Lower leg skin (tissue), 4 donors: ENCODE measurements at regions not wholly inside any gene's neighbourhood (a gene's known extent, or its start where the extent isn't known, plus 50 kb on each side); places are given as distances from the start of the nearest gene placed in this dataset.

Experiments
- DNase-seq, 2 donors: peaks; one replicate each; pipeline ENCODE4 v3.0.0-alpha.2; 2019; ENCODE audit warnings: low spot score in 2 of 2
- H3K4me3 ChIP-seq: fragments of 200-600 bp; sonication (generic); 2 replicates; pipeline ENCODE4 v1.5.1; 2017; ENCODE audit warnings: mild to moderate bottlenecking, low read depth; ENCODE audit not compliant: poor library complexity, severe bottlenecking
- CTCF ChIP-seq, 3 donors: fragments of 450-650 bp; IDR thresholded peaks; one replicate each; pipeline ENCODE4 v1.5.1; 2016; ENCODE audit warnings: antibody characterized with exemption in 3 of 3, mild to moderate bottlenecking in 3 of 3, moderate library complexity in 2 of 3
- POLR2A ChIP-seq, 2 donors: fragments of 450-650 bp; IDR thresholded peaks; one replicate each; pipeline ENCODE4 v1.6.1; 2016 to 2017; ENCODE audit warnings: antibody characterized with exemption in 2 of 2, mild to moderate bottlenecking in 1 of 2, moderate library complexity in 1 of 2
- WGBS, 2 donors: methylation state at CpG; one replicate each; pipeline ENCODE4 v1.1.5; 2018; 5-methylcytosine and 5-hydroxymethylcytosine counted together
- intact Hi-C: fragments of 100-400 bp; cut with DNase I; formaldehyde crosslinking; loops from one replicate; pipeline ENCODE4 v1.15.0; 2023; ENCODE audit warnings: low total_unique reads

- WGBS, 2 donors, result 82 to 96% methylated on average over 2 of the region's 2 CpGs
- TF ChIP-seq POLR2A (IDR thresholded peaks at IDR 0.05) (no peak), CTCF (IDR thresholded peaks at IDR 0.05) (no peak)
- no peak overlapping the region for H3K4me3 ChIP-seq
- DNase-seq, result no peak
- intact Hi-C loops, result no loop called here
Measured at GRCh38 chrX:45885931-45886330, 659.3 kb downstream of the ZNF674 start.

GRCh38 chrX:45879512-45879911 is 665.7 kb downstream of the ZNF674 start:
- no peak for TF ChIP-seq CTCF (IDR thresholded peaks at IDR 0.05)
- no peak for TF ChIP-seq POLR2A (IDR thresholded peaks at IDR 0.05)
- 81 to 88% methylated on average over 3 of the region's 3 CpGs for whole genome bisulfite sequencing, 2 donors
- intact Hi-C loops, result no loop called here
- H3K4me3 ChIP-seq, result no peak overlapping the region
- DNase-seq, result no peak

- intact Hi-C loops, result no loop called here
- H3K4me3 ChIP-seq, result no peak overlapping the region
- 76 to 77% methylated on average over 4 of the region's 4 CpGs for WGBS, 2 donors
- DNase-seq, result no peak
- TF ChIP-seq POLR2A (IDR thresholded peaks at IDR 0.05) (no peak), CTCF (IDR thresholded peaks at IDR 0.05) (no peak)
Measured at GRCh38 chrX:45876206-45876605, 669.0 kb downstream of the ZNF674 start.

- no peak overlapping the region for H3K4me3 ChIP-seq
- TF ChIP-seq POLR2A (IDR thresholded peaks at IDR 0.05) (no peak), CTCF (IDR thresholded peaks at IDR 0.05) (no peak)
- 75 to 76% methylated on average over 3 of the region's 3 CpGs for WGBS, 2 donors
- no peak for DNase-seq
- intact Hi-C loops, result no loop called here
Measured at GRCh38 chrX:45873781-45874180, 671.4 kb downstream of the ZNF674 start.

GRCh38 chrX:45872480-45872879 is 671.8 kb upstream of the DIPK2B start:
- intact Hi-C loops, result no loop called here
- WGBS, 2 donors, result 81 to 92% methylated on average over 1 of the region's 1 CpG
- H3K4me3 ChIP-seq, result no peak overlapping the region
- TF ChIP-seq POLR2A (IDR thresholded peaks at IDR 0.05), result no peak
- TF ChIP-seq CTCF (IDR thresholded peaks at IDR 0.05), result no peak
- DNase-seq, result no peak

GRCh38 chrX:45868425-45868824 is 667.7 kb upstream of the DIPK2B start:
- no peak overlapping the region for H3K4me3 ChIP-seq
- 35 to 93% methylated on average over 1 of the region's 1 CpG for WGBS, 2 donors
- no peak for DNase-seq
- intact Hi-C loops, result no loop called here
- TF ChIP-seq CTCF (IDR thresholded peaks at IDR 0.05), result no peak
- no peak for TF ChIP-seq POLR2A (IDR thresholded peaks at IDR 0.05)
